Mammary epithelial cell (primary cell): ENCODE measurements at regions not wholly inside any gene's neighbourhood (a gene's known extent, or its start where the extent isn't known, plus 50 kb on each side); places are given as distances from the start of the nearest gene placed in this dataset.

Experiments used
- EZH2 ChIP-seq: IDR thresholded peaks from 2 replicates; pipeline ENCODE4 v1.6.1; 2012; ENCODE audit warnings: low read length, inconsistent platforms, borderline replicate concordance
- TF ChIP-seq, protein P1 (sequence below), 2 donors: IDR thresholded peaks in 1 of 2; conservative IDR thresholded peaks in 1 of 2; 2 replicates each; pipeline ENCODE4 v1.5.1; 2011 to 2012; ENCODE audit warnings: inconsistent platforms in 2 of 2, low read length in 2 of 2, mild to moderate bottlenecking in 2 of 2, control low read depth in 1 of 2, low read depth in 1 of 2; ENCODE audit not compliant: insufficient read depth in 1 of 2; ENCODE audit errors: extremely low read depth in 1 of 2

DNA sequence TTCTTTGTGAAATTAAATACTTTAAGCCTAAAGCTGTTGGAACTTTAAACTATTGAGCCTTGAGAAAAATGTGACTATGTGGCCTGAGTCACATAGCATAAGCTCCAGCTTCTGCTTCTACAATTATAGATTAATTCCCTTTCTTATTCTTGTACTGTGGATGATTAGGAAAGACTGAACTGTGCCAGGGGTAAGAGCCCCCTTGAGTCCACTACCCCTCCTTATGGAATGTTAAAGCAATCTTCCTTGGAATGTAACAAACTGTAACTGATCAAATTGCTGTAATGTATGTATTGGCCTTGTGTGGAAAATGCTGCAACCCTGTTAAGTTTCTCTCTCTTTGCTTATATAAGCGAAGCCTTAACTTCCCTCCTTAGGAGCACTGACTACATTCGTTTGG, 273.2 kb downstream of the FAM170A start:
- TF ChIP-seq, protein P1, sequence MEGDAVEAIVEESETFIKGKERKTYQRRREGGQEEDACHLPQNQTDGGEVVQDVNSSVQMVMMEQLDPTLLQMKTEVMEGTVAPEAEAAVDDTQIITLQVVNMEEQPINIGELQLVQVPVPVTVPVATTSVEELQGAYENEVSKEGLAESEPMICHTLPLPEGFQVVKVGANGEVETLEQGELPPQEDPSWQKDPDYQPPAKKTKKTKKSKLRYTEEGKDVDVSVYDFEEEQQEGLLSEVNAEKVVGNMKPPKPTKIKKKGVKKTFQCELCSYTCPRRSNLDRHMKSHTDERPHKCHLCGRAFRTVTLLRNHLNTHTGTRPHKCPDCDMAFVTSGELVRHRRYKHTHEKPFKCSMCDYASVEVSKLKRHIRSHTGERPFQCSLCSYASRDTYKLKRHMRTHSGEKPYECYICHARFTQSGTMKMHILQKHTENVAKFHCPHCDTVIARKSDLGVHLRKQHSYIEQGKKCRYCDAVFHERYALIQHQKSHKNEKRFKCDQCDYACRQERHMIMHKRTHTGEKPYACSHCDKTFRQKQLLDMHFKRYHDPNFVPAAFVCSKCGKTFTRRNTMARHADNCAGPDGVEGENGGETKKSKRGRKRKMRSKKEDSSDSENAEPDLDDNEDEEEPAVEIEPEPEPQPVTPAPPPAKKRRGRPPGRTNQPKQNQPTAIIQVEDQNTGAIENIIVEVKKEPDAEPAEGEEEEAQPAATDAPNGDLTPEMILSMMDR (conservative IDR thresholded peaks at IDR 0.05 in 1 of 2, IDR thresholded peaks at IDR 0.05 in 1 of 2; ENCODE audit: extremely low read depth in 1 of 2, insufficient read depth in 1 of 2, low read depth in 1 of 2, low read length in 2 of 2), result no peak
- TF ChIP-seq EZH2, result no peak
